HG02798 (cell line): ENCODE measurements at regions not wholly inside any gene's neighbourhood (a gene's known extent, or its start where the extent isn't known, plus 50 kb on each side); places are given as distances from the start of the nearest gene placed in this dataset.
"Not testable (repeated sequence)": the region's sequence is repeated elsewhere in the genome, so short reads cannot be mapped to it uniquely, and the experiment has no call there.

ENCODE experiments used
- ATAC-seq: cut with Tn5 transposase; IDR thresholded peaks from one replicate; pipeline ENCODE4 v1.9.1; 2021; ENCODE audit warnings: mild to moderate bottlenecking; ENCODE audit not compliant: unreplicated experiment, poor library complexity

DNA sequence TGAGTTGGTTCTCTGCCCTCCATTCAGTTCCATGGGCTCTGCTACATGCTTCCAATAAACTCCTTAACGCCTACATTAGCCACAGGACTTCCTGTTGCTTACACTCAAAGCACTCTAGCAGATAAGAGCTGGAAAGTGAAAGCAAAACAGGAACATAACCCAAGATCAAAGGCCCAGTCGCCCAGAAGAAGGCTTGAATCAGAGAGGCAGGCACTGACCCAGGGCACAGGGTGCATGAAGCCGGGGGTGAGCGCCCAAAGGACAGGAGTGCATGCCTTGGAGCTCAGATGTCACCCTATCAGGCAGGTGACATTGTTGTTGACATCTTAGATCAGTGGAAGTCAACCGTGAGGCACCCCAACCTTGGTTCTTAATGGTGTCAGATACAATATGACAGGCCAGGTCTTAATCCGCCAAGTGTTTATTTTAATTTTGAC, 235.1 kb downstream of the UACA start:
- ATAC-seq: peak; percentile 79

DNA sequence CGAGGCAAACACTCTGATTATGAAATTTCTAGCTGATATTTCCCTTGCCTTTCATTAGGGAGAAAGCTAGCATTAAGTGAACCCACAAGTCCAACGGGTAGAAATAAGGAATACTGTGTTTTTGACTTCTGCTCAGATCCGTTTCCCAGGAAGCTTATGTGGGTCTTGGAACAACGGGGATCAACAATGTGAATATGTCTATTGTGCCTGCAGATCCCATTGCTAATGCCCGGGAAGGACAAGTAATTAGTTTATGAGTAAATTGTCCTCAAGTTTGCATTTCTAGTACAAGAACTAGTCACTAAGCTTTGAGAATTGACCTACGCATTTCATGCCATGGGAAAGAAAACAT, 236.4 kb downstream of the UACA start:
- no peak for ATAC-seq

DNA sequence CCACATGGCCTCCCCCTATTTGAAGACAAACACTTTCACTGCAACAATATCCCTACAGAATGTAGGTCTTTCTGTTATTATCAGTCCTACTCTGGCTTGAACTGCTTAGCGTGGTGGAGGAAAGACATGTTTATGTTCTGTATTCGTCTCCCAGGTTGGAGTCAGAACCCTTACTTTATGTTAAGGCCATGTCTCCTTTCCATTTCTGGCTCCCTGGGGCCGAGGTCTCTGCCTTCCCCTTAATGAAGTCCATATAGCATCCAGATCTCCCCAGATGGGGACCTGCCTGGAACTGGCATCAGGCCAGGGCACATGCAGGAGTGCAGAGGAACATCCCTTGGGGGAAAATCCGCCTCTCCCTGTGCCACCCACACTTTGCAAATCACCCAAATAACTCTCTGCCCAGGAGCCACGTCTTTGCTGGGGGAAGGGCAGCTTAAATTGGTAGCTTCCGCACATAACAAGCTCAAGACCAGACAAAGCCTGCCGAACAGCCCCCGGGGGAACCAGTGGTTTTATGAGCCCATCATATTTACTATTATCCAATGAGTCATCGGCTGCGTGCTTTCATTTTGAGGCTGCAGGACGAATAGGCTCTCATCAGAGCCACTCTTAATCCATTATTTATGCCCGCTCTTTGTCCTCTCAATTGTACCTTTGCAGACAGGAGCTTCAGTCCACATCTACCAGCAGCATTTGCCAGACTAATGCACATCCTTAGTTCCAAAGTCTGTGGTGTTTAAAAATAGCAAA, 237.0 kb downstream of the UACA start:
- no peak for ATAC-seq

DNA sequence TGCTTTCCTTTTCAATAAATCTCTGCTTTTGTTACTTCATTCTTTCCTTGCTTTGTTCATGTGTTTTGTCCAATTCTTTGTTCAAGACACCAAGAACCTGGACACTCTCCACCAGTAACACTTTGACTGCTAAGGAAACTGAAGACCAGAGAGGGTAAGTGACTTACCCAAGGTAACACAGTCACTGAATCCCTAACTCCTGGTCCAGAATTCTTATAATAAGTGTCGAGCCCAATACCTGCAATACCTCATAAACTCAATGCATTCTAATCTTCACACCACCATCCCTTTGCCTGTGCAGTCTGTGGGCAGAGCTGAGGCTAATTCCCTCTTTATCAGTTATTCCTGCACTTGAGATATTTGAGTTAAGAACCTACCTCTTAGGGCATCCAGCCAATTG, 237.8 kb downstream of the UACA start:
- ATAC-seq: no peak

DNA sequence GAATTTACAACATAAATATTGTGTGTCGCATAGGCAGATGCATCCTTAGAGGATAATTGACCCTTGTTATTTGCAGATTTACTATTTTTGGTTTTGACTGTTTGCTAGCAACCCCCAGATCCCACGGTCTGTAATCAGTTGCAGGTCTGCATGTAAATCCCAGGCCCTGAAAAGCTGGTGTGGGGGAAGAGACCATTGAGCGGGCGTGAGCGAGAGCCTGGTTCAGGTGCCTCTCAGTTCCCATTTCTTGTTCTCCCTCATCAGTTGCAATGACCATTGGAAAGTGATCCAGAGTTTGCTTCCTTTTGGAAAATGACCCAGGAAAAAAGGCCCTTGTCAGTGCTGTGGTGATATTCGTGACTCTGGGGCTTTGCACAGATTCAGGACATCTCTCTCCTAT, 238.9 kb downstream of the UACA start:
- ATAC-seq: no peak

DNA sequence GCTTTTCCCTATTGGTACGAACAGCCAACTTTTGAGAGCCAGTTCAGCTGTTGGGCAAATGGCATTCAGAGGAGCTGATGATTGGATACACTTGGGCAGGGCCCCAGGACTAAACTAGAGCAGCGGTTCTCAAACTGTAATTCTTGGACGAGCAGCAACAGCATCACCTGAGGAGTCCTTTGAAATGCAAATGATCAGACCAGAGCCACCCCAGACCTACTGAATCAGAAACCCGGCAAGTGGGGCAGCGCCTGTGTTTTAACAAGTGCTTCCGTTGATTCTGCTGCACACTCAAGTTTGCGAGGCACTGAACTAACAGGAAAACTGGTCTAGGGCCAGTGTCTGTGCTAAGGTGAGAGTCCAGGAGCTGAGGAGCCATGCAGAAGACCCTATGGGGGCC, 239.7 kb downstream of the UACA start:
- no peak for ATAC-seq

DNA sequence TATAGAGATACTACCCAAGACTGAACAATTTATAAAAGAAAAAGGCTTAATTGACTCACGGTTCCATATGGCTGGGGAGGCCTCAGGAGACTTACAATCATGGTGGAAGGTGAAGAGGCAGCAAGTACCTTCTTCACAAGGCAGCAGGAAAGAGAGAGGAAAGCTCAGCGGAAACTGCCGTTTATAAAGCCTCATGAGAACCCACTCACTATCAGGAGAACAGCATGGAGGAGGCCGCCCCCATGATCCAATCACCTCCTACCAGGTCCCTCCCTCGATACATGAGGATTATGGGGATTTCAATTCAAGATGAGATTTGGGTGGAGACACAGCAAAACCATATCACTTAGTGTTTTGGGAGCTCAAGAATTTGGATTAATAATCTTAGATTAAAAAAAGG, 240.2 kb downstream of the UACA start:
- ATAC-seq: no peak

DNA sequence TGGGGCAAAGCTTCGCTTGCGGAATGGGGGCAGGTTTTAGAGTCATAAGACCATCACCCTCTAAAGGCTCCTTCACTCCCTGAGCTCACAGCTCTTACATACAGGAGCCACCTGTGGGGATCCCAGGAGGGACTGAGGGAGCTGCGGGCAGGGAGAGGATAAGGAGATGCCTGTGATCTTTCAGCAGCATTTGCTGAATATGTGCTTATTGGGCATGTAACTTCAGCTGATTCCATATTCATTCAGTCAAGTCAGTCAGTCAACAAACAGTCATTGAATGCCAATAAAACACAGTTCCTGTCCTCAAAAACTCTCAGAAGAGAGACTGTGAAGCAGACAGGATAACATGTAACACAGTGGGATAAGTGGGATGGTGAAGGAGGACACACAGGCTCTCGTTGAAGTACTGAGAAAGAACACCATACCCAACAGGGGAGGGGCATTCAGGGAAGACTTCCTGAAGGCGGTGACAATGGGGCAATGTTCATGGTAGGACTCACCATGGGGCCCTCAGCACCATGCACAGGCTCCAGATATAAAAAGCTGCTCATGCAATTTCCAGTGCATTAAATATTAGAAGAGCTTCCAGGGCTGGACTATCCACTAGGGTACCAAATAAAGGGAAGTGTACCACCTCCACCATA, 240.9 kb downstream of the UACA start:
- no peak for ATAC-seq

DNA sequence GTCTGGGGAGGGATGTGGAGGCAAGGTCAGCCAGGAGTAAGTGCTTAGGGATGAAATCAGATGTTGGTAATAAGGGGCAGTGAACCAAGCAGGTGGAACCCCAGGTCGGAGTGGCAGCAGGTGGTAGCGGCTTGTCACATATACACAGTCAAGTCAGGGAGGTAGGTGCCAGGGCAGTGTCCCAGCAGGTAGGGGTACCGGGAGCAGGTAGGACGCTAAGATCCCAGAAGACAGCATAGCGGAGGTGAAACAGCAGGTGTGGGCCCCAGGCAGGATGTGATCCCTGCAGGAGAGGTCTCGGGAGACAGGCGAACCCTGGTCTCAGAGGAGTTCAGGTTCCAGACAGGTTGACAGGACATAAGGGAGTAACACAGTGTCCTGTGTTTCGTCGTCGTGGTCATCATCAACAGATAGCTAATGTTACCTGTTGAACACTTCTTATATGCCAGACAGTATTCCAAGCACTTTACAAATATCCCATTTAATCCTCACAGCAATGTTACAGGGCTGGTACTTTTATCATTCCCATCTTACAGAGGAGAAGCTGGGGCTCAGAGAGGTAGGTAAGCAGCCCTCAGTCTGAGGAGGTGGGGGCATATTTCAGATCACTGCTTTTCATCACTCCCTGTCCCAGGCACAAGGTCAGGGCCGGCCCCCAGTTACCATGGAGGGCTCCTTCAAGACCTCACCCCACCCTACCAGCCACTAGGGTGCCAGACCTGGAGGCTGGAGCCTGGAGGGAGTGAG, 241.6 kb downstream of the UACA start:
- no peak for ATAC-seq

DNA sequence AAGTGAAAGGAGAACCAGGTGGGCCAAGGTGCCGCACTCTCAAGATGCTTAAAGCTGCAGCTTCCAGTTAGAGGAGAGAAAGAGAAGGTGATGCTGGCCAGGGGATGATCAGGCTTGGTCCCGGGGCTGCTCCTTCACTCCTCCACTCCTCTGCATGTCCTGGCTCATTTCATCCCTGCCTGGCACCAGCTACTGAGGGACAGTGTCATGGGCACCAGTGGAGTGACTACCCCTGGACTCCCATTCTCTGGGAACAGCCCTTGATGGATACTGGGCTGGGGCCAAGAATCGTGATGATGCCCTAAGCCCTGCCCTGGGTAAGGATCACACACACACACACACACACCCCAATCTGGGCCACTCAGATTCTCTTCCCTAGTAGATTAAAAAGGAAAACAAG, 243.7 kb downstream of the UACA start:
- no peak for ATAC-seq

DNA sequence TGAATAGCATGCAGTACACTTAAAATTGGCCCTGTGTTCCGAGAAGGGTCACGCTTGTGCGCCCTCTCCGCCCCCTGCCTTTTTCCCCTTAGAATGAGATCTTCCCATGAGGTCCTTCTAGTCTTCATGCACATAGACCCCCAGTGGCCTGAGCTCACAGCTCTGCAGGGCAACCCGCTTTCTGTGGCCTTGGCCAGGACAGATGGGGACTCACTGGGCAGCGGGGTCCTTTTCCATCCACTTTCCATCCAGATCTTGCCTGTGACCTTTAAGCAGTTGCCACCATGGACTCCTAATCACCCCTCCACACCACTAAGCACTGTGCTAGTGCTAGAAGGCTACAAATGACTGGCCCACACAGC, 244.4 kb downstream of the UACA start:
- no peak for ATAC-seq

DNA sequence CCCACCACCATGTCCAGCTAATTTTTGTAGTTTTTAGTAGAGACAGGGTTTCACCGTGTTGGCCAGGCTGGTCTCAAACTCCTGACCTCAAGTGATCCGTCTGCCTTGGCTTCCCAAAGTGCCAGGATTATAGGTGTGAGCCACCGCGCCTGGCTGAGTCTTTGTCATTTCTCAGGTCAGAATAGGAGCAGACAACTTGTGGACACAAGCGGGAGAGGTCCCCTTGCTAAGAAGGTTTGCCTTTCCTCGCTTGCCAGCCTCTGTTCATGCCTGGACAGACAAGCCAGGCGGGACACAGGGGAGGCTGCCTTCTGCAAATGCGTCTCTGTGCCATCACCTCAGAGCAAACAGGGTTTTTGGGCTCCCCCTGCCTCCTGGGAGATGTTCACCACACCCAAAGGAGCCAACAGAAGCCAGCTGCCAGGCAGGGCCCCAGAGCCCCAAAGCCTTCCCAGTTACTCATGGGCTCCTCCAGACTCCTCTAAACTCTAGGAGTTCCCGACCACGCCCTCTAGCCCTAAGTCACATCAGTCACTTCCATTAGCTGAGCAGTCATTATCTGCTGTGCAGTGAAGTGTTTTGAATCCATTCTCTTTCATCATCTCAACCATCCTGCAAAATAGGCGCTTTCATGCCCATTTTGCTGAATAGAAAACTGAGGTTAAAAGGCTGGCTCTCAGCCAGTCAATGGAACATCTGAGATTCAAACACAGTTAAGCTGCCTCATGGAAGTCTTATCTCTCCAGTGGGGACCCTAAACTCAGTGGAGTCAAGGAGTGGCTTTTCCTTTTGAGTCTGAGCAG, 245.0 kb downstream of the UACA start:
- ATAC-seq: no peak

DNA sequence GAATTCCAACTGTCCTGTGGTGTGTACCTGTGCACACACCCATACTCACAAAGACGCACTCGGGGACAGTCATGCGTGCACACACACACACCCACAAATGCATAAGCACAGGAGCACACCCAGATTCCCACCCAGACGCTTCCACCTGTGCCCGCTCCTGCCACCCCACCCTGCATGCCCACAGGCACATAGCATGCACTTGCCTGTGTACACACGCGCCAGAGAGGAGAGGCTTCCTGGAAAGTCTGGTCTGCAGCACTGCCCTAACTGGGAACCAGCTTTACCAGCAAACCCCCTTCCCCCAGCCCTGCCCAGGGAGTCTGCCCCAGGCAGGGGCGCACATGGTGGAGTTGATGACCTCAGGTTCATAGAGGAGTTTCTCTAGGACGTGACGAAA, 246.2 kb downstream of the UACA start:
- ATAC-seq: no peak

DNA sequence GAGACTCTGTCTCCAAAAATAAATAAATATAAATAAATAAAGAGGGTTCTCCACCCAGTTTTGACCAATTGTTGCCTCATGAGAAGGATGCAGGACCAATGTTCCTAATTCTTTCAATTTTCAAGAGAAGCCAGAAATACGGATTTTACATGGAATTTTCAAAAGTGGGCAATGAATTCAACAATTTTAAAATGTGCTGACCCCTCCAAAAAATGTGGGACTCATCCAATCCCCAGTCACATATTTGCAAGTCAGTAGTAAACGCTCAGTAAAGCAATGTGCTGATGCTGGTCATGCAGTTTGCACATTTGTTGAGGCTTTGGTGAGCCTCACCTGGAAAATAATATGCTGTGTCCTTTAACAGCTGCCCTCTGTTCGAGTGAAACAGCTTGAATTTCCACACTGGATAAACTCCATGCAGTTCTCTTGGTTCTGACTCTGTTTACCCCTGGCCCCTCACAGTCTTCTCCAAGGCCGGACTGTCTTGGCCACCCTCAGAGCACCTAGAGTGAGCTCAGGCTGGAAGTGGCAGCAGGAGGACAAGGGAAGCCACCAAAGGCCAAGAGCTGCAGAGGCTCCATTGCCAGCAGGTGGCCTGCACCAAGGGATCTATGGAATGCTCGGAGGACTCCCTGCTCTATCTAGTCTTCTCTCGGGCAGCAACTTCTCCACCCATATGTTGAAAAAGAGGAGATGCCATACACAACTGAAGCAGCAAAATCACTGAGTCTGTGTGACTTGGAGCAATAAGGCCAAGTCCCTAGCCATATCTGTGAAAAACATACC, 246.8 kb downstream of the UACA start:
- ATAC-seq: no peak

DNA sequence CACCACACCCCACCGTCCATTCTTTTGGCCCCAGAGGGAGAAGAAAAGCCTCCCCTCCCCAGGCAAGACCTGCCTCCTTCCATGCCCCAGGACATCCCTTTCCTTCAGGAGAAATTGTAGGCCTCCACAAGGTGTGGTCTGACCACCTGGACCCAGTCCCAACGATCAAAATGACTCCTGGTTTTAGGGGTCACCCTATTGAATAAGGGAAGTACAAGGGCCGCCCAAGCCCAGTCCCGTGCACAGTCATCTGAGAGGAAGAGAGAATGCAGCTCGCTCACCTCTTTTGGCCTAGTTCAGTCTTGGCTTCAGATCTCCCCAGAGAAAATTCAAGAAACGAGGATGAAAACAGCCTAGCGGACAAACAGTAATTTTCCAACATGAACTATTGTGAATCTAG, 249.1 kb downstream of the UACA start:
- no peak for ATAC-seq

DNA sequence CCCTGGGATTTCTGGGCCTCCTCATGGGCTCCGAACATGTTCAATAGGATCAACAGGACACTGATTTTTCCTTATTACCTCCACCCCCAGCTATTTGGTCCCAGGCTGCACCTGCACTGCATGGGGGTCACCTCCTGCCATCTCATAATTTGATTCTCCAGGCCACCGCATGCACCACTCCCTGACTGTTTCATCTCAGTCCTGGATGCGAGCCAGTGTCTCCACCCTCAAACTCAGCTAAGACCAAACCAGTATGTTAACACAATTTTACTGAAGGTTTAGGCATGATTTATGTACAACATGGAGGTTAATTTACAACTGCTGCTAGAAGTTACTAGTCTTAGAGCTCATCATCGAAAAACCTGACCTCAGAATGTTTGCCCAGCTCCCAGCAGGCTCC, 249.5 kb downstream of the UACA start:
- no peak for ATAC-seq

DNA sequence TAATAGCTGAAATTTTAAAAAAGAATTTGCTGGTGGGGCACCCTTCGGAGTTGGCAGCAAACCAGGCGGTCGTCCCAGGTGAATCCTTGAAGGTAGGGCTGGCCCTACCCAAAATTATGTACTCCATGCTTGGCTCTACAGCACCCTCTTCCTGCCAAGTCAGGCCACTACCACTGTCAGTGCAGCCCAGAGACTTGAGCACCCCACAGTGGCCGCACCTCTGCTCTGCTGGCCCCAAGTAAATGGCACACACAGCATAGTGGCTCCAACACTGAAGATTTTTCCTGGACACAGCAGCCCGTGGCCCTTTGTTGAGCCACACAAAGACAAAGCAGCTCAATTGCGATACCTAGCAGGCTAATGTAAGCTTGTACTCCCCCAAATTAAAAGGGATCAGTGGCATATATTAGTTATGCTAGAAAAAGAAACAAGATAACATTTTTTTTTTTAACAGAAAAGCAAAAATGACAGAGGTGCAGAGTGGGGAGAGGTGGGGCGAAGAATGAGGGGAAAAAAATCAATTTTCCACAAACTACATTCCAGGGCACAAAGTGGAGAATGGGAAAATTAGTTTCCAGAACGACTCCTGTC, 250.5 kb downstream of the UACA start:
- ATAC-seq: peak; percentile 82

DNA sequence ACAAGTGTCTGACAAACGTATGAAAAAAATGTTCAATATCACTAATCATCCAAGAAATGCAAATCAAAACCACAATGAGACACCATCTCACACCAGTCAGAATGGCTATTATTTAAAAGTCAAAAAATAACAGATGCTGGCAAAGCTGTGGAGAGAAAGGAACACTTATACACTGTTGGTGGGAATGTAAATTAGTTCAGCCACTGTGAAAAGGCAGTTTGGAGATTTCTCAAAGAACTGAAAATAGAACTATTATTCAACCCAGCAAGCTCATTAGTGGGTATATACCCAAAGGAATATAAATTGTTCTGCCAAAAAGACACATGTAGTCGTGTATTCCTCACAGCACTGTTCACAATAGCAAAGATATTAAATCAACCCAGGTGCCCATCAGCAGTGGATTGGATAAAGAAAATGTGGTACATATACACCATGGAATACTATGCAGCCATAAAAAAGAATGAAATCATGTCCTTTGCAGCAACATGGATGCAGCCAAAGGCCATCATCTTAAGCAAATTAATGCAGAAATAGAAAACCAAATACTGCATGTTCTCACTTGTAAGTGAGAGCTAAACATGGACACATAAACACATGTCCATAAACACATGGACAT, 251.3 kb downstream of the UACA start:
- ATAC-seq: not testable (repeated sequence)

DNA sequence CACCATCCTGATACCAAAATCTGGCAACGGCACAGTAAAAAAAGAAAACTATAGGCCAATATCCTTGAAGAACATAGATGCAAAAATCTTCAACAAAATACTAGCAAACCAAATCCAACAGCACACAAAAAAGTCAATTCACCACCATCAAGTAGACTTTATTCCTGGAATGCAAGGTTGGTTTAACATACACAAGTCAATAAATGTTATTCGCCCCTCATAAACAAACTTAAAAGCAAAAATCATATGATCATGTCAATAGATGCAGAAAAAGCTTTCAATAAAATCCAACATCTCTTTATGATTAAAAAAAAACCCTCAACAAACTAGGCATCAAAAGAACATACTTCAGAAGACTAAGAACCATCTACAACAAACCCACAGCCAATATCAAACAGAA, 252.9 kb downstream of the UACA start:
- no peak for ATAC-seq
